ENCODE measurements at regions not wholly inside any gene's neighbourhood (a gene's known extent, or its start where the extent isn't known, plus 50 kb on each side); places are given as distances from the start of the nearest gene placed in this dataset.

DNA sequence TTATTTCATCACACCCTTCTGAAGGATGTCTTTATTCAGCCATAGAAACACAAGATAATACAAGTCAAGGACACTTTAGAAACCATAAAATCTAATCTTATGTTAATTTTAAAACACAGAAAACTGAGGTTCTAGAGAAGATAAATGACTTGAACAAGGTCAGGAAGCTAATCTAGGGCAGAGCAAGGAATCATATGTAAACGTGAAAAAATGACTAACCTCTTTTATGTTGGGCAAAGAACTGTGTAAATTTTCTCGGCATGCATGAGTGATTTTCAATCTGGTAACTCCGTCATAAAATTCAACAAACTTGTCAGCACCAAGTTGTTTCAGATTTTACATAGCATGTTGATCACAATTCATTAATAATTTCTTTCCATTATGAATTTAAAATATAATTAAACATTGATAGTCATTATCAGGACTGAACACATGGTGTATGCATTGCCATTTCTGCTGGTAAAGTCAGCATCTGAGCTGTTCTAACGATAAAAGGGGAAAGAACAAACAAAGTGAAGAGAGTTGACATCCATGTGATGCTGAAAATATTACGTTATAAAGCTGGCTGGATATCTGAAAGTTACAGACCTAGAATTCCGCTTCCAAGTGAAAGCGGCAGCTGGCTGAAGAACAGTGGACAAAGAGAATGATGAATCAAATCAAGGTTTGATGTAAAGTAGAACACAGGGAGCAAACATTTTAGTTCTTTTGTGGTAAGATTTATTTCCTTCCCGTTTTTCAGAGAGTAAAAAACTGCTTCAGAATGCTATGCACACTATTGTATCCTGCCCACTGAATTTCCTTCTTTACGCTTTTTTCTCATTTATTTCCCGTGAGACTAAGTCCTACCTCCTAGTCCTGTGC is 1037.4 kb upstream of the TMPRSS15 start:
- no peak for TF ChIP-seq SP1 (IDR thresholded peaks at IDR 0.05; ENCODE audit: low read depth)
- TF ChIP-seq, protein P1, sequence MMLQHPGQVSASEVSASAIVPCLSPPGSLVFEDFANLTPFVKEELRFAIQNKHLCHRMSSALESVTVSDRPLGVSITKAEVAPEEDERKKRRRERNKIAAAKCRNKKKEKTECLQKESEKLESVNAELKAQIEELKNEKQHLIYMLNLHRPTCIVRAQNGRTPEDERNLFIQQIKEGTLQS (IDR thresholded peaks at IDR 0.05) = no peak
- TF ChIP-seq, protein P2, sequence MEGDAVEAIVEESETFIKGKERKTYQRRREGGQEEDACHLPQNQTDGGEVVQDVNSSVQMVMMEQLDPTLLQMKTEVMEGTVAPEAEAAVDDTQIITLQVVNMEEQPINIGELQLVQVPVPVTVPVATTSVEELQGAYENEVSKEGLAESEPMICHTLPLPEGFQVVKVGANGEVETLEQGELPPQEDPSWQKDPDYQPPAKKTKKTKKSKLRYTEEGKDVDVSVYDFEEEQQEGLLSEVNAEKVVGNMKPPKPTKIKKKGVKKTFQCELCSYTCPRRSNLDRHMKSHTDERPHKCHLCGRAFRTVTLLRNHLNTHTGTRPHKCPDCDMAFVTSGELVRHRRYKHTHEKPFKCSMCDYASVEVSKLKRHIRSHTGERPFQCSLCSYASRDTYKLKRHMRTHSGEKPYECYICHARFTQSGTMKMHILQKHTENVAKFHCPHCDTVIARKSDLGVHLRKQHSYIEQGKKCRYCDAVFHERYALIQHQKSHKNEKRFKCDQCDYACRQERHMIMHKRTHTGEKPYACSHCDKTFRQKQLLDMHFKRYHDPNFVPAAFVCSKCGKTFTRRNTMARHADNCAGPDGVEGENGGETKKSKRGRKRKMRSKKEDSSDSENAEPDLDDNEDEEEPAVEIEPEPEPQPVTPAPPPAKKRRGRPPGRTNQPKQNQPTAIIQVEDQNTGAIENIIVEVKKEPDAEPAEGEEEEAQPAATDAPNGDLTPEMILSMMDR (IDR thresholded peaks at IDR 0.05 in 2 of 3, conservative IDR thresholded peaks at IDR 0.05 in 1 of 3; ENCODE audit: borderline replicate concordance in 1 of 3, insufficient read depth in 1 of 3, low read depth in 2 of 3, low read length in 2 of 3) = no peak
- no peak for TF ChIP-seq YY1 (IDR thresholded peaks at IDR 0.05; ENCODE audit: extremely low read depth, insufficient replicate concordance, low read depth, low read length)

Measured in HCT116 (cell line).